ENCODE measurements at regions not wholly inside any gene's neighbourhood (a gene's known extent, or its start where the extent isn't known, plus 50 kb on each side); places are given as distances from the start of the nearest gene placed in this dataset.

DNA sequence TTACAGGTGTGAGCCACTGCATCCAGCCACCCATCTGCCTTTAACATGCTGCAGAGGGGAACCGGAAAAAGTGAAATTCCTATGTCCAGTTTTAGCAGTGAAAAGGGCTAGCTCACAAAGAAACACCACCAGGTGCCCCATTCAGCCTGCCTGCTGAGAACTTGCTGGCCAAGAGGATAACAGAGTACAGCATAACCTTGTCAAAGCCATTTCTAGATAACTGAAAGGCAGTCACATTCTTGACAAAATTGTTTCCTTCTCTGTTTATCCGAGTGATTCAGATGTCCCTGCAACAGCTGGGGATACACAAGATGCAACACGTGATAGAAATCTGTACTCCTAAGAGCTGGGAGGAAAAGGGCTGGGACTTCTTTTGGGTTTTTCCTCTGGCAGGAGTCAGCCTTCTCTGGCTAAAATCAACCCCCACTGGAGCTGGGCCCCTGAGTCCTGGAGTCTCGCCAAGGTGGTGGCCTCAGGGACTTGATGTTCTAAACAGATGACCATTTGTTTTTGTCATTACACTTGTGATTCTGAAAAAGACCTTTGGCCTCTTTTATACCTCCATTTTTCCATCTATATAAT, 505.4 kb downstream of the BCL11A start:
- no peak for DNase-seq

DNA sequence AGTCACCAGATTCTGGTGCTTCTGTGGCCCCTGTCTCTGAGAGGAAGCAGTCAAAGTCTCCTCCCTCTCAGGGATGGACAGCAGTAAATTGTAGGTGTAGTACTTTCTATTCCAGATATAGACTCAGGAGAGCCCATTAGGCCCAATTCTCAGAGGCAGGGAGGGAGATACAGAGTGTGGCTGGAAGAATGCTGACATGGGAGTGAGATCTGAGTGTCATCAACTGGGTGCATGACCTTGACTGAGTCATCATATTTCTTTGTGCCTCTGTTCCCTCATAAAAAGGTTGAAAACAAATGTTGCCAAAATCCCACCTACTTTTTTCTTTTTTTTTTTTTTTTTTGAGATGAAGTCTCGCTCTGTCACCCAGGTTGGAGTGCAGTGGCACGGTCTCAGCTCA, 506.1 kb downstream of the BCL11A start:
- DNase-seq: no peak
- no peaks in the 10 kb centered on the region for H3K4me1 ChIP-seq
- no peaks in the 10 kb centered on the region for H3K36me3 ChIP-seq
- TF ChIP-seq, protein P1, sequence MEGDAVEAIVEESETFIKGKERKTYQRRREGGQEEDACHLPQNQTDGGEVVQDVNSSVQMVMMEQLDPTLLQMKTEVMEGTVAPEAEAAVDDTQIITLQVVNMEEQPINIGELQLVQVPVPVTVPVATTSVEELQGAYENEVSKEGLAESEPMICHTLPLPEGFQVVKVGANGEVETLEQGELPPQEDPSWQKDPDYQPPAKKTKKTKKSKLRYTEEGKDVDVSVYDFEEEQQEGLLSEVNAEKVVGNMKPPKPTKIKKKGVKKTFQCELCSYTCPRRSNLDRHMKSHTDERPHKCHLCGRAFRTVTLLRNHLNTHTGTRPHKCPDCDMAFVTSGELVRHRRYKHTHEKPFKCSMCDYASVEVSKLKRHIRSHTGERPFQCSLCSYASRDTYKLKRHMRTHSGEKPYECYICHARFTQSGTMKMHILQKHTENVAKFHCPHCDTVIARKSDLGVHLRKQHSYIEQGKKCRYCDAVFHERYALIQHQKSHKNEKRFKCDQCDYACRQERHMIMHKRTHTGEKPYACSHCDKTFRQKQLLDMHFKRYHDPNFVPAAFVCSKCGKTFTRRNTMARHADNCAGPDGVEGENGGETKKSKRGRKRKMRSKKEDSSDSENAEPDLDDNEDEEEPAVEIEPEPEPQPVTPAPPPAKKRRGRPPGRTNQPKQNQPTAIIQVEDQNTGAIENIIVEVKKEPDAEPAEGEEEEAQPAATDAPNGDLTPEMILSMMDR (IDR thresholded peaks at IDR 0.05; ENCODE audit: low read depth, low read length): no peak
- H3K27me3 ChIP-seq: no peaks in the 10 kb centered on the region
- no peak overlapping the region for H3K4me3 ChIP-seq (ENCODE audit: low read depth, low read length)
- H3K9me3 ChIP-seq: no peaks in the 10 kb centered on the region

More for the DNA sequence above, 505.4 kb downstream of the BCL11A start:
- H3K27me3 ChIP-seq: no peaks in the 10 kb centered on the region
- TF ChIP-seq, protein P1 (IDR thresholded peaks at IDR 0.05; ENCODE audit: low read depth, low read length): no peak
- H3K4me3 ChIP-seq (ENCODE audit: low read depth, low read length): no peak overlapping the region
- H3K9me3 ChIP-seq: no peaks in the 10 kb centered on the region
- H3K36me3 ChIP-seq: no peaks in the 10 kb centered on the region
- H3K4me1 ChIP-seq: no peaks in the 10 kb centered on the region

DNA sequence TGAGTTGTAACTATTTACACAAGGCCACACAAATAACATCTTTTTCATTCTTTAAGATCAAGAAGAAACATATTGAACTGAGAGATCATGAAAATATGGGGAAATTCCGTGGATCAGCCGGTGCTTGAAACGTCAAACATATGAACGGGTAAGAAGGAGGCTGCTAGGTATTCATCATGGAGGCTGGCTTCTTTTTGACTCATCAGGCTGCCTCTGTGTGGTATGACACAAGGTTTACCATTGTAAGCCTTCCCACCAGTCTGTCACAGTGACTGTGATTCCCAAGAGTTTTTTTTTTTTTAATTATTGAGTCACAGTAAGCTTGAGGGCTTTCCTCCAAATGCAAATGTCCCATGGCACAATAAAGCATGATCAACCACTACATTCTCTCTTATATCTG, 506.9 kb downstream of the BCL11A start:
- TF ChIP-seq, protein P1 (IDR thresholded peaks at IDR 0.05; ENCODE audit: low read depth, low read length): no peak
- Histone ChIP-seq H3K27me3 (no peaks in the 10 kb centered on the region), H3K4me3 (ENCODE audit: low read depth, low read length) (no peak overlapping the region), H3K36me3 (no peaks in the 10 kb centered on the region), H3K9me3 (no peaks in the 10 kb centered on the region), H3K4me1 (no peaks in the 10 kb centered on the region)
- DNase-seq: no peak

DNA sequence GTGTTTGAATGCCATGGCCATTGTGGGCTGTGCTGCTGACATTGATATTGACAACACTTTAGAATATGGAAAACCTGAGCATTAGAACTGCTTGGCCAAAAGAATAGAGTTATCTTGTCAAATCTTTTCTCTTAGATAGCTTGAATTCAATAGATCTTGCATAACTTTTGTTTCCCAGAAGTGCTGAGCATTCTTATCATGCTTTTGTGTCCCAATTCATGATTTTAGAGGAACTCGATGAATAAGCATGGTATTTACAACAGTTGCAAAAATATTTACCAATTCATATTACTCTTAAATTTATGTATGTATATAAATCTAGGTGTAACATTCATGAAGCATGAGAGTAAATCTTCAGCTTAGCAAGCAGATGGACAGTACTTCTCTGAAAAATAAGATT, 508.0 kb downstream of the BCL11A start:
- TF ChIP-seq, protein P1 (IDR thresholded peaks at IDR 0.05; ENCODE audit: low read depth, low read length): no peak
- Histone ChIP-seq H3K27me3 (no peaks in the 10 kb centered on the region), H3K9me3 (no peaks in the 10 kb centered on the region), H3K4me1 (no peaks in the 10 kb centered on the region), H3K4me3 (ENCODE audit: low read depth, low read length) (no peak overlapping the region), H3K36me3 (no peaks in the 10 kb centered on the region)
- no peak for DNase-seq

DNA sequence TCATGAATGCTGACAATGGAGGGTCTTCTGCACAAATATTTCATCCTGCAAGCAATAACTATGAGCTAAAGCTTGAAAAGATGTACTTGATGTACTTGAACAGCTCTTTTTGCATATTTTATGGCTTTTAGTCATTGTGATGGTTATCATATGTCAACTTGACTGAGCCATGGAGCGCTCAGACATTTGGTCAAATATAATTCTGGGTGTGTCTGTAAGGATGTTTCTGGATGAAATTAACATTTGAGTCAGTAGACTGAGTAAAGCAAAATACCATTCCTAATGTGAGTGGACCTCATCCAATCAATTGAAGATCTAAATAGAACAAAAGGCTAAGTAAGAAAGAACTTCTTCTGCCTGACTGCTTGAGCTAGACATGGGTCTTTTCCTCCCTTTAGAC, 509.0 kb downstream of the BCL11A start:
- Histone ChIP-seq H3K4me1 (no peaks in the 10 kb centered on the region), H3K4me3 (ENCODE audit: low read depth, low read length) (no peak overlapping the region), H3K36me3 (no peaks in the 10 kb centered on the region), H3K9me3 (no peaks in the 10 kb centered on the region), H3K27me3 (no peaks in the 10 kb centered on the region)
- no peak for DNase-seq
- TF ChIP-seq, protein P1 (IDR thresholded peaks at IDR 0.05; ENCODE audit: low read depth, low read length): no peak

DNA sequence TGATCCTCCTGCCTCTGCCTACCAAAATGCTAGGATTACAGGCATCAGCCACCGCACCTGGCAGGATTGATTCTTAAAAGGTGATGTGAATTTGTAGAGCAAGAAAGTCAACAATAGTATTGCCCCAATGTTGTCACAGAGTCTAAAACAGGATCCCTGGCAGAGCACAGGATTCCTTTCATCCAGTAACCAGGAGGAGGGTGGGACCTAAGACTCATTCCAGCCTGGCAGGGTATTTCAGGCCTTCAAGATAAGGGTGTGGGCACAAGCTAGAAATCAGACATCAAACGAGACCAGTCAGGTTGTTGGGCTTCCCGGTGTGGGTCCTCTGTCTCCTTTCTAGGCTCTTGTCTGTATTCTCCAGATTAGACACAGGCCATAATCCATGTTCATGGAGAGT, 511.4 kb downstream of the BCL11A start:
- Histone ChIP-seq H3K4me3 (ENCODE audit: low read depth, low read length) (no peak overlapping the region), H3K4me1 (no peaks in the 10 kb centered on the region), H3K9me3 (no peaks in the 10 kb centered on the region), H3K27me3 (no peaks in the 10 kb centered on the region), H3K36me3 (no peaks in the 10 kb centered on the region)
- no peak for DNase-seq
- TF ChIP-seq, protein P1 (IDR thresholded peaks at IDR 0.05; ENCODE audit: low read depth, low read length): no peak

Data from BE2C (cell line).